ENCODE measurements at regions not wholly inside any gene's neighbourhood (a gene's known extent, or its start where the extent isn't known, plus 50 kb on each side); places are given as distances from the start of the nearest gene placed in this dataset.

DNA sequence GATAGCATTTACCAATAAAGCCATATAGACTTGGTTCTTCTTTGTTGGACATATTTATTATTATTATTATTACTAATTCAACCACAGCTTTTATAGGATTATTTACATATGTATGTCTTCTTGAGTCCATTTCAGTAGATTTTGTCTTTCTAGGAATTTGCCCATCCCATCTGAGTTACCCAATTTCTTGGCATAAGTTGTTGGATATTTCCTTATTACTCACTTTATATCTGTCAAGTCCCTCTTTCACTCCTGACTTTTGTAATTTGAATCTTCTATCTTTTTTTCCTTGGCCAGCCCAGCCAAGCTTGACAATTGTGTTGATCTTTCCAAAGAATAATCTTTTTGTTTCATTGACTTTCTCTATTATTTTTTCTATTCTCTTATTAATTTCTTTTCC lies 543.7 kb downstream of the SUCLG1 start:
- ATAC-seq: no peak
- Histone ChIP-seq H3K9me3 (no peaks in the 10 kb centered on the region), H3K27ac (no peak overlapping the region), H3K36me3 (replicated peaks in 1 of 2; ENCODE audit: insufficient read depth in 1 of 2, low read depth in 2 of 2) (no peaks in the 10 kb centered on the region), H3K4me1 (no peaks in the 10 kb centered on the region), H3K4me3 (no peak overlapping the region), H3K27me3 (no peaks in the 10 kb centered on the region)
- TF ChIP-seq, protein P1, sequence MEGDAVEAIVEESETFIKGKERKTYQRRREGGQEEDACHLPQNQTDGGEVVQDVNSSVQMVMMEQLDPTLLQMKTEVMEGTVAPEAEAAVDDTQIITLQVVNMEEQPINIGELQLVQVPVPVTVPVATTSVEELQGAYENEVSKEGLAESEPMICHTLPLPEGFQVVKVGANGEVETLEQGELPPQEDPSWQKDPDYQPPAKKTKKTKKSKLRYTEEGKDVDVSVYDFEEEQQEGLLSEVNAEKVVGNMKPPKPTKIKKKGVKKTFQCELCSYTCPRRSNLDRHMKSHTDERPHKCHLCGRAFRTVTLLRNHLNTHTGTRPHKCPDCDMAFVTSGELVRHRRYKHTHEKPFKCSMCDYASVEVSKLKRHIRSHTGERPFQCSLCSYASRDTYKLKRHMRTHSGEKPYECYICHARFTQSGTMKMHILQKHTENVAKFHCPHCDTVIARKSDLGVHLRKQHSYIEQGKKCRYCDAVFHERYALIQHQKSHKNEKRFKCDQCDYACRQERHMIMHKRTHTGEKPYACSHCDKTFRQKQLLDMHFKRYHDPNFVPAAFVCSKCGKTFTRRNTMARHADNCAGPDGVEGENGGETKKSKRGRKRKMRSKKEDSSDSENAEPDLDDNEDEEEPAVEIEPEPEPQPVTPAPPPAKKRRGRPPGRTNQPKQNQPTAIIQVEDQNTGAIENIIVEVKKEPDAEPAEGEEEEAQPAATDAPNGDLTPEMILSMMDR (IDR thresholded peaks at IDR 0.05): no peak
- no peak for TF ChIP-seq POLR2A (IDR thresholded peaks at IDR 0.05)
- DNase-seq: no peak
- intact Hi-C loops (cut with DNase I): no loop called here

DNA sequence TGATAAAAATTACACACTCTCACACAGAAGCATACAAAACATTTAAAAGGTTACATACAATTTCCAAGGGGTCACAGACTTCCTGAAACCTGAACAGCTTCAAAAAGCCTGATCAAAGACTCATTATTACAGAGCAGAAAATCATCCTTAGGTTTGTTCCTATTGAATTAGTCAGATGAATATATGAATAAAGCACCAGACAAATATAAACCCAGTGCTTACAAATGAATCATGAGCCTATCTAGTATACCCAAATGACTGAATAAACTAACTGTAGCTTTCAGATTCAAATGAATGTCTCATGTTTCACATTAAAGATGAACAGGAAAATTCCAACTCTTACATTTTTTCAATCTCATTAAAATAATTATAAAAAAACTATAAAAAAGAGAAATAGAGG lies 550.3 kb downstream of the SUCLG1 start:
- DNase-seq: no peak
- Histone ChIP-seq H3K4me1 (no peaks in the 10 kb centered on the region), H3K27me3 (no peaks in the 10 kb centered on the region), H3K36me3 (replicated peaks in 1 of 2; ENCODE audit: insufficient read depth in 1 of 2, low read depth in 2 of 2) (no peaks in the 10 kb centered on the region), H3K4me3 (no peak overlapping the region), H3K27ac (no peak overlapping the region), H3K9me3 (no peaks in the 10 kb centered on the region)
- intact Hi-C loops (cut with DNase I): no loop called here
- TF ChIP-seq, protein P1 (IDR thresholded peaks at IDR 0.05): no peak
- no peak for TF ChIP-seq POLR2A (IDR thresholded peaks at IDR 0.05)
- ATAC-seq: no peak

DNA sequence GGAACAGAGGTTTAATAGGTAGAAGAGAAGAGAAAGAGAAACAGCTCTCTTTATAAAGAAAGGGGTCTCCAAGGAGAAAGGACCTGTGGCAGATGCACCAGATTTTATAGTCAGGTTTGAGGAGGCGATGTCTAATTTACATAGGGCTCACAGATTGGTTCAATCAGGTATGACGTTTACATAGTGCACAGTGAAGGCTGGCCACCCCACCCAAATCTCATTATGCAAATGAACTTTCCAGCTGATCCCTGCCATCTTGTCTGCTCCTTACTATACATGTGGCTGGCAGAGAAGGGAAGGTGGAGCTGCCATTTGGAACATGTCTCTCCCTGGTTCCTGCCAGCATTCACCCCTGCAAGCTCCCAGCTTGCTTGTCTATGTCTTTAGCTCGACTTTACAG lies 557.8 kb downstream of the SUCLG1 start:
- no peaks in the 10 kb centered on the region for H3K36me3 ChIP-seq (replicated peaks in 1 of 2; ENCODE audit: insufficient read depth in 1 of 2, low read depth in 2 of 2)
- no peak overlapping the region for H3K4me3 ChIP-seq
- H3K27ac ChIP-seq: no peak overlapping the region
- H3K9me3 ChIP-seq: no peaks in the 10 kb centered on the region
- WGBS, 2 donors: 48 to 52% methylated on average over 3 of the region's 3 CpGs
- intact Hi-C loops (cut with DNase I): no loop called here
- no peak for ATAC-seq
- no peak for DNase-seq
- TF ChIP-seq, protein P1 (IDR thresholded peaks at IDR 0.05): no peak
- no peak for TF ChIP-seq POLR2A (IDR thresholded peaks at IDR 0.05)
- no peaks in the 10 kb centered on the region for H3K27me3 ChIP-seq
- no peaks in the 10 kb centered on the region for H3K4me1 ChIP-seq

DNA sequence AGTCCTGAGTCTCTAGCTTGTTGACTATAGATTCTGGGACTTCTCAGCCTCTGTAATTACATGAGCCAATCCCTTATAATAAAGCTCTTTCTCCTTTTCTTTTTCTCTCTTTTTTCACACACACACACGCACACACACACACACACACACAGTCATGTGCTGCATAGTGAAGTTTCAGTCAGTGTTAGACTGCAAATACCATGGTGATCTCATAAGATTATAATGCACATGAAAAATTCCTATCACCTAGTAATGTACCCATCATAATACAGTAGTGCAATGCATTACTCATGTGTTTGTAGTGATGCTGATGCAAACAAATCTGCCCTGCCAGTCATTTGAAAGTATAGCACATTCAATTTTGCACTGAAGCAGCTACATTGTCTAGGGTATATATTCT lies 558.2 kb downstream of the SUCLG1 start:
- Histone ChIP-seq H3K27me3 (no peaks in the 10 kb centered on the region), H3K36me3 (replicated peaks in 1 of 2; ENCODE audit: insufficient read depth in 1 of 2, low read depth in 2 of 2) (no peaks in the 10 kb centered on the region), H3K27ac (no peak overlapping the region), H3K9me3 (no peaks in the 10 kb centered on the region), H3K4me3 (no peak overlapping the region), H3K4me1 (no peaks in the 10 kb centered on the region)
- no peak for DNase-seq
- WGBS, 2 donors: 45 to 69% methylated on average over 1 of the region's 1 CpG
- intact Hi-C loops (cut with DNase I): no loop called here
- TF ChIP-seq, protein P1 (IDR thresholded peaks at IDR 0.05): no peak
- no peak for TF ChIP-seq POLR2A (IDR thresholded peaks at IDR 0.05)
- ATAC-seq: no peak

DNA sequence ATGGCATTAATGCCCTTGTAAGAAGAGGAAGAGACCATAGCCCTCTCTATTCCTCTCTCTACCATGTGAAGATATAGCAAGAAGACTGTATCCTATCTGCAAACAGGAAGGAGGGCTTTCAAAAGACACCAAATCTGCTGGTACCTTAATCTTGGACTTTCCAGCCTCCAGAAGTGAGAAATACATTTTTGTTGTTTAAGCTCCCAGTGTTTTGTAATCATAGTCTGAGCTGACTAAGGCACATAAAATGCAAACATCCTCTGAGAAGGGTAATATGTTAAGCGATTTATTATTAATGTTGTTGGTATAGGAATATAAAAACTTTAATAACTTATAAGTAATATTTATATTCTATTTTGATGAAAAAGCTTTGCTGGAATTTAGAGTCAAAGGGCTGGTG lies 559.8 kb downstream of the SUCLG1 start:
- TF ChIP-seq, protein P1 (IDR thresholded peaks at IDR 0.05): no peak
- no peak for TF ChIP-seq POLR2A (IDR thresholded peaks at IDR 0.05)
- Histone ChIP-seq H3K36me3 (replicated peaks in 1 of 2; ENCODE audit: insufficient read depth in 1 of 2, low read depth in 2 of 2) (no peaks in the 10 kb centered on the region), H3K27me3 (no peaks in the 10 kb centered on the region), H3K4me3 (no peak overlapping the region), H3K4me1 (no peaks in the 10 kb centered on the region), H3K27ac (no peak overlapping the region), H3K9me3 (no peaks in the 10 kb centered on the region)
- intact Hi-C loops (cut with DNase I): no loop called here
- ATAC-seq (no peak), DNase-seq (no peak)
- 76 to 91% methylated on average over 1 of the region's 1 CpG for WGBS, 2 donors

Measured in body of pancreas (tissue), 4 donors.